ENCODE measurements at regions not wholly inside any gene's neighbourhood (a gene's known extent, or its start where the extent isn't known, plus 50 kb on each side); places are given as distances from the start of the nearest gene placed in this dataset.
"Not testable (repeated sequence)": the region's sequence is repeated elsewhere in the genome, so short reads cannot be mapped to it uniquely, and the experiment has no call there.

DNA sequence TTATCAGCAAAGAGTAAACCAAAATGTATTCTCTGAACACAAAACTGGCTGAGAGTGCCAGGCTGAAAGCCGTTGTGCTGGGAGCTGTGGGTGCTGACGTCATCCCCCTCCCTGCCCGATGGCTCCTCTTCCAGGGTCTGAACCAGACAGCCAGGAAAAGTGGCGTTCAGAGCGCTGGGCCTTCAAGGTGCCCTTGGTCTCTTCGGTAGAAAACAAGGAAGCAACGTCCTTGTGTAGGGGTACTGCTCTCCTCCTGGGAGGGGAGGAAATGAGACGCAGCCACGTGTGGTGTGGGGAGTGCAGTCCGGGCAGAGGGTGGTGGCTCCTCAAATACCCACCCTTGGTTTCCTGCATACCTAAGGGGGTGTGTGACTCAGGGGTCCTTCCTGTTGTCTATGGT is 394.7 kb downstream of the SEC14L1 start:
- DNase-seq (ENCODE audit: low read depth in 2 of 2), result no peak

DNA sequence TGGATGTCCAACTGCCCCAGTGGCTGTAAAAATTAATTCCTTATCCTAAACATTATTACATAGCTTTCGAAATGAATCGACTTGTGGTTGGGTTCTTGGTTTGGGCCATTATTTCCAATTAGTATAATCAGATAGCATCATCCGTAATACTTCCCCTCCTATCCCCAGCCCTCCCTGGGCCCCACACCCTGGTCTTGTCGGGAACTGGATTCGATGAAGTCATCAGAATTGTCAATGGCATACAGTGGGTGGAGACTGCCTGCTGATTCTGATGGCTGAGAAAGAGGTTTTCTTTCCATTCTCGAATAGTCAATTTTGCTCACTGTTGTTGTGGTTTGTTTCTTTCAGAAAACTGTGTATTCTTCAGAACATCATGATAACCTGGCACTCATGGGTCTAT is 395.1 kb downstream of the SEC14L1 start:
- DNase-seq (ENCODE audit: low read depth in 2 of 2), result no peak

DNA sequence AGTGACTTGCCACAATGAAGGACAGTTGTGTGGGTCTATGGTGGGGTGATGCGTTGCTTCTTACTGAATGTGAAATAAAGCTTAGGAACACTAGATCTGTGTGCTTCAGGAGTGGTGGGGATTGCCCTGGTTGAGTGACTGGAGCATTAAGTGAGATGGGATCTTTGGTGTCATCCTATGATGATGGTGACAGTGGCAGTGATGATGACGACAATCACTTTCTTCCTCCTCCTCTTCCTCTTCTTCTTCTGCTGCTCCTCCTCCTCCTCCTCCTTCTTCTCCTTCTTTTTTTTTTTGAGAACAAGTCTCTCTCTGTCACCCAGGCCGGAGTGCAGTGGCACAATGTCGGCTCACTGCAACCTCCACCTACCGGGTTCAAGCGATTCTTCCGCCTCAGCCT is 396.8 kb downstream of the SEC14L1 start:
- DNase-seq (ENCODE audit: low read depth in 2 of 2), result no peak

DNA sequence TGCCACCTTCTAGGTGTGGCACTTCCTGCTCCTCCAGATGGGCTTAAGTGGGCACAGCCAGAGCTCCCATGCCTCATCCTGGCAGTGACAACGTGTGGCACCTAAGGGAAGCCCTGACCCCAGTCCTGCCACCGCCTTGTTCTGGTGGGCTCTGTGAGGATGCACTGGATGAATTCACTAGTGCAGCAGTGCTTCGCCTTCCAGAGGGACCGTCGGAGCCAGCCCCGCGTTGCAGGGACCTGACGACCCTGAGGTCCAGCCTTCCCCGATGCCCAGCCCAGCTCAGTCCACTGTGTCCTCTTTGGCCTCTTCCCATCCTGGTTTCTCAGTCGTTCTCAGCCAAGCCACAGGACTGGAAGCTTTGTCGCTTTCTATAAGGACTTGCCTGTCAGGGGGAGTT is 399.8 kb downstream of the SEC14L1 start:
- DNase-seq (ENCODE audit: low read depth in 2 of 2), result no peak

DNA sequence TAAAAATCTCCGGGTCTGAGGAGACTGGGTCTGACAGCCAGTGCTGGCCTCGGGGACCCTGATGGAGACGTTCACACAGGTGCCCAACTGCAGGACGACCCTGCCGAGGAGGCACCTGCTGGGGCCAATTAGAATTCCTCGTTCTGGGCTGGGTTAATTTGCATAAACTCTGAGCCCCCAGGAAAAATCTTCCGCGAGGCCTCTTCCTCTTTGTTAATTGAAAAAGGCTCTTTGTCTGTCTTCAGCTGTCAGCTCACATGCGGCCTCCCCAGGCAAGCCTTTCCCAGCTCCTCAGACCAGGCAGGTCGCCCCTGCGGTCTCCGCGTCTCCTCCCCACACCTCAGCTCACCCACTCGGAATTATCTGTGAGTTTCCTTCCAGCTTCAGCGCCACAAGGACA is 400.2 kb downstream of the SEC14L1 start:
- no peak for DNase-seq (ENCODE audit: low read depth in 2 of 2)

DNA sequence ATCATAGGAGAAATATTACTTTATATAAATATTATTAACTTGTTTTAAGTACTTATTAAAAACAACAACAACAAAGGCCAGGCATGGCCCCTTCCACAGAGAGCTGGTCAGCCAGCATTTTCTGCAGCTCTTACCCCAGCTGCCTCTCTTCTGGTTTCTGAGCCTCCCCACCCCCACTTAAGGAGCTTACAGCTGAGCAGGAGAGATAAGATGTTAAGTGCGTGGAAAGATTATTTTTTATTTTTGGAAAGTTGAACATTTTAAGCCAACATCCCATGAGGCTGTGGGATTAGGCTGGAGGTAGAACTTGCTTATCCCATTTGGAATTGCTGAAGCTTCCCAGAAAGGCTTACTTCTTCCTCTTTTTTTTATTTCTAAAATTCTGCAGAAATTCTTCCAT is 401.2 kb downstream of the SEC14L1 start:
- no peak for DNase-seq (ENCODE audit: low read depth in 2 of 2)

DNA sequence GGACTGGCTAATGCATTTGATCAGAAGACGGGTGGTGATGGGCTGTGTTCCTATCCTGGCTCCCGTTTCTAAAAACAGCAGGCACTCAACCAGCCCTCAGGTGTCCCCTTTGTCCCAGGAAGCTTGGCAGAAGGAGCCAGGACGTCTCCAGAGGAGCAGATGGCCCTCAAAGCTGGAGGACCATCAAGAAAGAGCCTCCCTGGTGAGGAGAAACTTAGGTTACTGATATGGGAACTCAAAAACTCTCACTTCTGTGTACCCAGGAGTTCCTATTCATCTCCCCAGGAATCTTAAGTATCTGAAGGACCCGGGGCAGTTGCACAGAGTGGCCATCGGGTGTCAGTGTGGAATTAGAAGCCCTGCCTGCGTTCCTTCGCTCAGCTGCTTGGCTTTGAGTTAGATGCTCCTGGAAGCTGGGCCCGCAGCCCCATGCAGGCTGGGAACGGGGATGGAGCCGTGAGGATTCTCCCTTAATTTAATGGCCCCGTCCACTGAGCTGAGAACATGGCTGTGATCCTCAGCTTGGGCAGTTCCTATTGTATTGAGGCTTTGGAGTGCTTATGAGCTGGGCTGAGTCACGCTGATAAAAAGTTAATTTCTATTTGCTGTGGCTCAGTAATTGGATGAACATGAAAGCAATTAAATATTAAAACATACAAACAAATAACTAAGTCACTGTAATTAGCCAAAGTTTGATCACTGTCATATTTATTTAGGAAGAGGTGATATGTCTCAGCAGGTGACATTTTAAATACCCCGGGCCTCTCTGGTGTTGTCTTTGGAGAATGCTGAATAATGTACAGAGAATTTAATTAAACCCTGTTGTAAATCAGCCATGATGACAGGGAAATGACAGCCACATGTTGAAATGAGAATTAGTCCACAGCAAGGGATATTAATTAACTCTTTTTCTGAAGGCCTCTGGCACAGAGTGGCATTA is 402.1 kb downstream of the SEC14L1 start:
- DNase-seq (ENCODE audit: low read depth in 2 of 2), result peak; percentile 36 to 77

DNA sequence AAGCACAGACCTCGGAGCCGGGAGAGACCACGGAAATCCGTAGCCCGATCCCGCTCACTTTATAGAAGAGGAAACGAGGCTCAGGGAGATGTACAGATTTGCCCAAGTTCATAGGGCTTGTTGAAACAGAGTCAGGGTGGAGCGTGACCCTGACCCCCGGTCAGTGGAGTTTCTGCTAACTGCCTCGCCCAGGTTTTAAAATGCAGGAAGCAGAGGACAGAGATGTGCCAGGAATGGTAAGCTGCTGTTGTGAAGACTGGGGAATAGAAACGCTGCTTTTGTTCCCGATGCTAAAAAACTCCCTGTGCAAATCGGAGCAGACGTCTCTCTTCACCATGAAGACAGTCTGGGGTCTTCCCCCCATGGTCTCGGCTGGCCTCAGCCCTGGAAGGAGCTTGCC is 403.0 kb downstream of the SEC14L1 start:
- no peak for DNase-seq (ENCODE audit: low read depth in 2 of 2)

DNA sequence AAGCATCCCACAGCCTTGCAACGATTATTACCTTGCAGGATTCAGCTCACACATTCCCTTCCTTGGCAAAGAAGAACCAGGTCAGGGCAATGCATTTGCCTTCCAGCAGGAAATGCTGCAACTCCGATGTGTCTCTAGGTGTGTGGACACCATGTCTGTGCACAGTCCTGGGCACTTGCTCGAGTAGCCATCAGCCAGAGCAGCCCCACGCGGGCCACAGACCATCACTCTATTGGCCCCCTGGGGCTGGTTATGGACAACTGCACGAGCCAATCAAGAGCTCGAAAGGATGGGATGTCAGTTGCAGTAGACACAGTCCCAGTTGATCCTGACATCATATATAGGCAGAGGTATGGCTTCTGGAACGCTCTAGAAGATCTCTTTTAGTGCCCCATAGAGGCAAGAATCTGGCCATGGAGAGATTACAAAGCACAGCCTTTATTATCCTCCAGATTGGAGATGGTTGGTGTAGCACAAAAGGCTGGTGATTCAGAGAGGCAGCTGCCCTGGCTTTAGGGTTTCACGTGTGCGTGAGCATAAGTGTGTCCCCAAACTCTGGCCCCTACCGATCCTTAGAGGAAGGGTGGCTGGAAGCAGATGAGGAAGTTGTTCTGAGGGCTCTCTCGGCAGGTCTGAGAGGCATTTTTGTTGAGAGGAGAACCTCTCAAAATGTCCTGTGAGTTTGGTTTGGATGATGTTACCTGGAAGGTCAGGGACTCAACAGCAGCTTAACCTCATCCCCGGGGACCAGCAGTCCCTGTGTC is 403.8 kb downstream of the SEC14L1 start:
- DNase-seq (ENCODE audit: low read depth in 2 of 2), result no peak

DNA sequence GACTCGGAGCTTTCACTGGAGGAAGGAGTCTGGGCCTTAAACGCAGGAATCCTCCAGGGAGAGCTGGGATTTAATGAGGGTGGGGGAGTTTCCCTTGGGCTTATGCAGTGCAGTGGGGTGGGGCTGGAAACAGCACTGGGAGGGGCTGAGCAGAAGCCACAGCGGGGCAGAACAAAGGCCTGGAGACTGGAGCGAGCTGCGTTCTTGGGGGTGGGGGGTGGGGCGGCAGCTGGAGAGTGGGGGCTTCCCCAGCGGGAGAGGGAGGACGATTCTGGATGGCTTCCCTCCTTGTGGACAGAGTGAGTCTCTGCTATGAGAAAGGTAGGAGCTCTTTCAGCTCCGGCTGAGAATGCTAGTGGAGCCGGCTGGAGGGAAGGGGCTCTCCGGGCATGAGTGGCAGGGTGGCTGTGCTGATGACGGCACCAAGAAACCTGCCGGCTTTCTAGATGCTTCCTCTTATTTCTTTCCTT is 406.0 kb downstream of the SEC14L1 start:
- no peak for DNase-seq (ENCODE audit: low read depth in 2 of 2)

DNA sequence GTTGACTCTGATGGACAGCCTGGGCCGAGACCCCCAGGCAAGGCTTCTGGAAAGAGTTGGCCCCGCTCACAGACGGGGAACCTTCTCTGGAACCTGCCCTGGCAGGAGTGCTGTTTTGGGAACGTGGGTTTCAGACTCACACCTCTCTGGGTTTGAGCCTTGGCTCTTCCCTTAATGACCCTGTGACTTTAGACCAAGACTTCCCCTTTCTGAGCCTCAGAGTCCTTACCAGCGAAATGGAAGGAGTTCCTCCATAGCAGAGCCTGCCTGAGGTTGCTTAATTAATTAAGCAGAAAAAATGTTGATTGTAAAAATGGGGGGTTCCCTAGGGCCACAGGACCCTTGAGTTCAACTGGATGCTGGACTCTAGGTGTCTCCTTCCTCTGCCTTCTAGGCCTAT is 408.2 kb downstream of the SEC14L1 start:
- DNase-seq (ENCODE audit: low read depth in 2 of 2), result no peak

DNA sequence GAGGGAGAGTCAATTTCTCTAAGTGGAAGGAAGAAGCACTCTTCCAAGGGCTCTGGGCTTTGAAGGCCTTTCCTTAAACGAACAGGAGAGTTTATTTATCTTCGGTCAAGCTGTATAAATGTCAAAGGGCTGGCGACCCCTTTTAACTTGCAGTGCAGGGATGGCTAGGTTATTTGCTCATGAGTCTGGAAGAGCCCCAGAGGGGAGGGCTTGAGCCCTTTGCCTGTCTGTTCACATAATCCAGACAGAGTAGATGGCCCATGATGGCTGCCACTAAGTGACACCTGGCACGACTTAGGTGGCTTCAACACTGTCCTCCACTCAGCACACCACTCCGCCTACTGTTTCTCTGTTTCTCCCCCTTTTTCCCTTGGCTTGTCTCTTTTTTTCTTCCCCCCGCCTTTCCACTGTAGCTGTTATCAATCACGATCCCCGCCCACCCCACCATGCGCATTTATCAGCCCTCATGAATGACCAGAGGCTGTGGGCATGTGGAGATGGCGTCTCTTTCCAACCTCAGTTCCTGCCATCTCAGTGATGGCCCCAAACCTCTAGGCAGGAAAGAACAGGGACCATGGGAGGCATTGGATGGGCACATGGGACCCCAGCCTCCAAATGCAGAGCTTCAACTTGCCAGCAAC is 408.7 kb upstream of the TNRC6C start:
- no peak for DNase-seq (ENCODE audit: low read depth in 2 of 2)

DNA sequence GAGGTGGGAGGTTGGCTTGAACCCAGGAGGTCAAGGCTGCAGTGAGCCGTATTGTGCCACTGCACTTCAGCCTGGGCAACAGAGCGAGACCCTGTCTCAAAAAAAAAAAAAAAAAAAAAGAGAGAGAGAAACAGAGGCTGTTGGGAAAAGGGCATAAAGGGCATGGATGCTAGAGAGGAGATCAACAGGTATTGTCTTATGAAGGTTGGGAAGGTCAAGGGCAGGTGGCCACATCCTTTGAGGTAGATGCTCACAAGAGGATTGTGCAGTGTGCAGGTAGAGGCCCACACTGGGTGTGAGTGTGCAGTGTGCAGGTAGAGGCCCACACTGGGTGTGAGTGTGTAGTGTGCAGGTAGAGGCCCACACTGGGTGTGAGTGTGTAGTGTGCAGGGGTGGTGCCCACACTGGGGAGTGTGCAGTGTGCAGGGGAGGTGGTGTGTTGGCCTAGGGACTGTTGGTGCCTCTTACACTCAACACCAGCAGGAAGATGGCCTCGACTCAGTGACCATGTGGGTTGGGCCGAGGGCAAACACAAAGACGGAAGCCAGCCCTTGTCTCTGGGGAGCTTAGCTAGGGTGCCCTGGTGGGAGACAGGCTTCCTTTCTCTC is 404.9 kb upstream of the TNRC6C start:
- no peak for DNase-seq (ENCODE audit: low read depth in 2 of 2)

DNA sequence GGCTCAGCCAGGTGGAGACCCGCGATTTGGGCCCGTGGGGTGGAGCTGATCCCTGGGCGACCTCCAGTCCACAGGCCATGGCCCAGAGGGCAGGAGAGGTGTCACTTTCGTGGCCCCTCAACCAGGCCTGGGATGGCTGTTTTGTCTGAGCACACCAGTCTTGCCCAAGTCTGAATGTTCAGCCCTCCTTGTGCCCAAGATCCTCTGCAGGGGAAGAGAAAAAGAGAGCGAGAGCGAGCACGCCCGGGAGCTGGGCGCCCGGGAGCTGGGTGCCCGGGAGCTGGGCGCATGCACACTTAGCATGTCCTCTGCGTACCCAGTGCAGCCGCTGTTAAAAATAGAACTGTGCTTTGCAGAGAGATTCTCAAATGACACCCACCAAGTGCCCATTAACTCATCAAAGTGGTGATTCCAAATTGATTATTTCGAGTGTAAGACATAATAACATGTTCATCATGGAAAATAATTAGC is 403.3 kb upstream of the TNRC6C start:
- DNase-seq (ENCODE audit: low read depth in 2 of 2), result no peak

DNA sequence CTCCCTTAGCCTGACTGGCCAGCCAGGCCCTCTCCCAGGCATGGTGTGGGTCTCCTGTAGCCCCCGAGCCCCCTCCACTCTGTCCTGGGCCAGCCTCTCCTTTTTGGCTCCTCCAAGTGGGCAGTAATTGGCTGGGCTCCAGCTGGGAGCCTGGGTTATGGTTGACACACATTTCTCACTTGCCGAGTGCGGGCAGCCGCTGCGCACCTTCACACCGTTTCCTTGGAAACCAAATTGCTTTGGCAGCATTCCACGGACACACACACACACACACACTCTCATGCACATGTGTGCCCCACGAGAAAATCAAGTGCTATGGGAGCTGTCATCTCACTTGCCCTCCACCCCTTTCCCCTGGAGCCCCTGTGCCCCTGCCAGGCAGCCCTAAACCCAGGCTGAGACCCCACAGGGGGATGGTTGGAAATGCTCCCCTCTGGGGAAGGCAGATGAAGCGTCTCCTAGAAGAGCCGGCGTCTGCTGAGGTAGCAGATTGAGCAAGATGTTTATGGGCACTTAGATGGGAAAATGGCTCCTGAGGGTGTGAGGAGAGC is 402.7 kb upstream of the TNRC6C start:
- DNase-seq (ENCODE audit: low read depth in 2 of 2), result peak; percentile 5 to 6

DNA sequence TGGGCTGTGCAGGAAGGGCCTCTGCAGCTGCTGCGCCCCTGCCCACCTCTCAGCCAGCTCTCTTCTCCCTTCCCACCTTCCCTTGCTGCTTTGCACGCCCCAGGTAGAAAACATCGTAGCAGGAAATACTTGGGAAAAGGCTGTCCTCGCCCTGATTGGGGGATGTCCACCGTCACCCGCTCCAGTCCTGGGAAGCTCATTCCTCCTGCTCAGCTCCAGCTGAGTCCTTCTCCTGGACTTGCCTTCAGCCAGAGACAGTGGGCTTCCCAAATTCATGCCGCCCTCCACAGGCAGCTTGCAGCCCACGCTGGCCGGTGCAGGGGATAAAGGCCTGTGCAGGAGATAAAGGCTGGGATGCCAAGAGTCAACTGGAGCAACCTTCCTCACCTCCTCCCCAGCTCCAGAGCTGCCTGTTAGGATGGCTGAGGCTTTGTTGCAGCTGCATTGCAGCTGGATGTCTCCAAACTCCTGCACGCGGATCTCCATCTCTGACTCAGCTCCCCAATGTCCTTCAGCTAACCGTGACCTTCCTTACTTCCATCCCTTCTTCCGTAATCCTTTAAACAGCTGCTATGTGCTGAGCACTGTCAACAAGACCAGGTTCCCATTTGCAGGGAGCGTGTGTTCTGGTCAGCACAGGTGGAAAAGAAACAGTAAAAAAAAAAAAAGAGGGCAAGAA is 402.0 kb upstream of the TNRC6C start:
- no peak for DNase-seq (ENCODE audit: low read depth in 2 of 2)

DNA sequence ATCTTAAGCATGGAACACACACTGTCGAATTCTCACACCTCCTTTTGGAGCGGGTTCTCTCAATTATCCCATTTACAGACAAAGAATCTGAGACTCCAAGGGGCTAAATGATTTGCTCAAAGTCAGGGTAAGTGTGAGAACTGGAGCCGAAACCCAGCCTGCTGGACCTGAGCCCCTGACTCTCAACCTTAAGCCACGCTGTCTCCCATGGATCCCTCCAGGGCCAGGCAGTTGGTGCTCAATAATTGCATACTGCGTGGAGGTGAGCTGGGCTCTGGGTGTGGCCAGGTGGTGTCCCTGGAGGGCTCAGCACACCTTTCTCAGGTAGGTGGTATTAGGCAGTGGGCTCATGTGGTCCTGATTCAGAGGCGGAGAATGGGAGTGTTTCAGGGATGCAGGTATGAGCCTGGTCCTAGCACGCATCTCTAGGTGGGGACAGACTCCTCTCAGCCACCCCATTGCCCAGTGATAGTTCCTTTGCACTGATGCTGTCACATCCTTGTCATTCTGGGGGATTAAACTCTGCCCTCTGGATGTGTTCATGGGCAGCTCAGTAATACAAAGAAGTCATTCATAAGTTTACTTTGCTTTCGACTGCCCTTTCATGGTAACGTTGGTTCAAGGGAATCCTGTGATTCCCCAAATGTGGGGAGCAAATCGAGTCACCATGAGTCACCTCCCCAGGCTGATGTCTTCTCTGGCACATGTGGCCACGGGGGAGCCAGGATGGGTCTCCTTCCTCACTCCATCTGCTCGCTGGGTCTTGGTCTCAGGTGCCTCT is 399.5 kb upstream of the TNRC6C start:
- no peak for DNase-seq (ENCODE audit: low read depth in 2 of 2)

DNA sequence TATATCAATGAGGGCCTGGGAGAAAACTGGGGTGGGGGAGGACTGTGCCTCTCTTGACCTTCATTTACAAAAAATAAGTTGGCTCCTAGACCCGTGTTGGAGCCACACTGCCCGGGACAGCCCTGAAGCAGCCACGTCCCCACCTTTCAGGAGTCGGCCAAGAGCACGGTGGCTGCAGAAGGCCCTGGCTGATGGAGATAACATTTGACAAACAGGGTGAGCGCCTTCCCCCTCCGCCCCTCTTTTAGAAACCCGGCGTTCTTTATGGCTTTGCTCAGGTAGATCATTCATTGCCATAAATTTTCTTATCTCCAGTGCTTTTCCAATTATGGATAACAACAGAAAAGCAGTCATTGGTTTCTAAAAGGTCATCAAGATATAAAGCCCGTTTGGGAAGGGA is 398.1 kb upstream of the TNRC6C start:
- DNase-seq (ENCODE audit: low read depth in 2 of 2), result no peak

DNA sequence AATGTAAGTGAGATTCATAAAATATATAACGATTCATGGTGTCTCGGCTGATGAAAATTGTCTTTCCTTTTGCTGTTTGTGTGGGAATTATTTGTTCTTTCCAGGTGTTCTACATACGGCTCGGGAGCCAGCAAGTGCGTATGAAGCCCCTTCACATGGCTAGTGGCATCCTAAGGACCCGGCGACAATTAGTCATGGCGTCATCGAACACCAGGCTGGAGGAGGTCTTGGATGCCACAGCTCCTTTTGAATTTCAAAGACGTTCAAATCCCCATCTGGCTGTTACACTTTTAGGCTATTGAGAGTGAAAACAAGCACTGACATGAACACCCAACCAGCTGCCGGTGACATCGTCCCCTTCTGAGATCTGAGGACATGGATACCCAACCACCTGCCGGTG is 397.7 kb upstream of the TNRC6C start:
- DNase-seq (ENCODE audit: low read depth in 2 of 2), result no peak

DNA sequence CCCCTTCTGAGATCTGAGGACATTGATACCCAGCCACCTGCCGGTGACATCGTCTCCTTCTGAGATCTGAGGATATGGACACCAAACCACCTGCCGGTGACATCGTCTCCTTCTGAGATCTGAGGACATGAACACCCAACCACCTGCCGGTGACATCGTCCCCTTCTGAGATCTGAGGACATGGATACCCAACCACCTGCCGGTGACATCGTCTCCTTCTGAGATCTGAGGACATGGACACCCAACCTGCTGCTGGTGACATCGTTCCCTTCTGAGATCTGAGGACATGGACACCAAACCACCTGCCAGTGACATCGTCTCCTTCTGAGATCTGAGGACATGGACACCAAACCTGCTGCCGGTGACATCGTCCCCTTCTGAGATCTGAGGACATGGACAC is 396.1 kb upstream of the TNRC6C start:
- DNase-seq (ENCODE audit: low read depth in 2 of 2), result not testable (repeated sequence)
